WTC11 (cell line): ENCODE measurements at regions not wholly inside any gene's neighbourhood (a gene's known extent, or its start where the extent isn't known, plus 50 kb on each side); places are given as distances from the start of the nearest gene placed in this dataset.

ENCODE experiments used
- ATAC-seq: fragments of 200-7000 bp; cut with Tn5 transposase; 2 replicates; pipeline ENCODE4 v1.10.0; 2021; ENCODE audit warnings: mild to moderate bottlenecking, moderate library complexity
- CTCF ChIA-PET: fragments of 300-600 bp; sonication (Branson Sonifier 250); formaldehyde crosslinking; loops from one replicate; lab custom pipeline; 2021; ENCODE audit warnings: antibody characterized with exemption; lab: Charles Lee
- POLR2A ChIA-PET: fragments of 350-600 bp; sonication (Branson Sonifier 250); formaldehyde crosslinking; loops from one replicate; lab custom pipeline; 2021; ENCODE audit warnings: antibody characterized with exemption; lab: Charles Lee
- DNase-seq: peaks from one replicate; pipeline ENCODE4 v3.0.0; 2021; ENCODE audit warnings: low spot score
- H3K27ac Mint-ChIP-seq: 2 replicates; pipeline ENCODE4 v1.8.0; 2021; ENCODE audit warnings: mixed read lengths
- H3K27me3 Mint-ChIP-seq: 2 replicates; pipeline ENCODE4 v1.8.0; 2021; ENCODE audit warnings: low read depth, mild to moderate bottlenecking, moderate library complexity, mixed read lengths
- H3K36me3 Mint-ChIP-seq: 2 replicates; pipeline ENCODE4 v1.8.0; 2021; ENCODE audit warnings: mixed read lengths
- H3K4me1 Mint-ChIP-seq: 2 replicates; pipeline ENCODE4 v1.8.0; 2022; ENCODE audit warnings: mixed read lengths
- H3K4me3 Mint-ChIP-seq: 2 replicates; pipeline ENCODE4 v1.8.0; 2021; ENCODE audit warnings: mild to moderate bottlenecking, moderate library complexity, mixed read lengths
- H3K9me3 Mint-ChIP-seq: 2 replicates; pipeline ENCODE4 v1.8.0; 2021; ENCODE audit warnings: mixed read lengths
- CBFB ChIP-seq: sonication (generic); formaldehyde crosslinking; IDR thresholded peaks from 2 replicates; pipeline ENCODE4 v1.8.1; 2022; ENCODE audit warnings: mild to moderate bottlenecking, low read depth, missing genetic modification reagents
- CDX4 ChIP-seq: fragments of 250-450 bp; sonication (Bioruptor Pico); IDR thresholded peaks from 2 replicates; pipeline ENCODE4 v1.9.0; 2021; ENCODE audit warnings: moderate library complexity, mild to moderate bottlenecking, inconsistent platforms, borderline replicate concordance
- E2F5 ChIP-seq: sonication (generic); formaldehyde crosslinking; IDR thresholded peaks from 2 replicates; pipeline ENCODE4 v1.8.1; 2022; ENCODE audit warnings: mild to moderate bottlenecking, moderate library complexity, missing genetic modification reagents
- FOXJ3 ChIP-seq: sonication (generic); formaldehyde crosslinking; IDR thresholded peaks from 2 replicates; pipeline ENCODE4 v1.9.0; 2021; ENCODE audit warnings: missing genetic modification reagents, mild to moderate bottlenecking, borderline replicate concordance
- FOXP1 ChIP-seq: sonication (generic); formaldehyde crosslinking; IDR thresholded peaks from 2 replicates; pipeline ENCODE4 v1.8.0; 2022; ENCODE audit warnings: missing genetic modification reagents, mild to moderate bottlenecking, moderate library complexity, borderline replicate concordance
- GTF2I ChIP-seq: fragments of 250-450 bp; sonication (Bioruptor Pico); conservative IDR thresholded peaks from 2 replicates; pipeline ENCODE4 v1.4.0; 2021; ENCODE audit warnings: mild to moderate bottlenecking
- JAZF1 ChIP-seq: fragments of 250-450 bp; sonication (Bioruptor Pico); IDR thresholded peaks from 2 replicates; pipeline ENCODE4 v1.9.0; 2021; ENCODE audit warnings: moderate library complexity, mild to moderate bottlenecking, inconsistent platforms
- KAT7 ChIP-seq: sonication (generic); formaldehyde crosslinking; IDR thresholded peaks from 2 replicates; pipeline ENCODE4 v1.8.1; 2023; ENCODE audit warnings: missing genetic modification reagents, mild to moderate bottlenecking, borderline replicate concordance
- NFYB ChIP-seq: sonication (generic); formaldehyde crosslinking; conservative IDR thresholded peaks from 2 replicates; pipeline ENCODE4 v1.8.0; 2022; ENCODE audit warnings: low read depth, missing genetic modification reagents
- NR3C1 ChIP-seq: sonication (generic); formaldehyde crosslinking; conservative IDR thresholded peaks from 2 replicates; pipeline ENCODE4 v1.8.1; 2023; ENCODE audit warnings: low read depth, mild to moderate bottlenecking, missing genetic modification reagents
- RELA ChIP-seq: sonication (generic); formaldehyde crosslinking; IDR thresholded peaks from 2 replicates; pipeline ENCODE4 v1.8.1; 2022; ENCODE audit warnings: missing genetic modification reagents, mild to moderate bottlenecking, borderline replicate concordance
- RORB ChIP-seq: fragments of 250-450 bp; sonication (Bioruptor Pico); IDR thresholded peaks from 2 replicates; pipeline ENCODE4 v1.9.0; 2021; ENCODE audit warnings: mild to moderate bottlenecking
- SOX15 ChIP-seq: fragments of 250-450 bp; sonication (Bioruptor Pico); IDR thresholded peaks from 2 replicates; pipeline ENCODE4 v1.9.0; 2021; ENCODE audit warnings: mild to moderate bottlenecking
- USF2 ChIP-seq: sonication (generic); formaldehyde crosslinking; IDR thresholded peaks from 2 replicates; pipeline ENCODE4 v1.8.1; 2023; ENCODE audit warnings: mild to moderate bottlenecking, missing genetic modification reagents, moderate library complexity
- ZNF416 ChIP-seq: fragments of 250-450 bp; sonication (Bioruptor Pico); IDR thresholded peaks from 2 replicates; pipeline ENCODE4 v1.9.0; 2021; ENCODE audit warnings: mild to moderate bottlenecking, inconsistent platforms
- ZNF423 ChIP-seq: fragments of 250-450 bp; sonication (Bioruptor Pico); IDR thresholded peaks from 2 replicates; pipeline ENCODE4 v2.1.2; 2022; ENCODE audit warnings: mild to moderate bottlenecking, moderate library complexity
- TF ChIP-seq, protein P1 (sequence below): sonication (generic); formaldehyde crosslinking; conservative IDR thresholded peaks from 2 replicates; pipeline ENCODE4 v1.8.1; 2023; ENCODE audit warnings: mild to moderate bottlenecking, low read depth, missing genetic modification reagents, moderate library complexity
- TF ChIP-seq, protein P2 (sequence below): sonication (generic); formaldehyde crosslinking; IDR thresholded peaks from 2 replicates; pipeline ENCODE4 v1.8.0; 2022; ENCODE audit warnings: mild to moderate bottlenecking, missing genetic modification reagents
- TF ChIP-seq, protein P3 (sequence below): sonication (generic); formaldehyde crosslinking; IDR thresholded peaks from 2 replicates; pipeline ENCODE4 v1.8.1; 2022; ENCODE audit warnings: low read depth, mild to moderate bottlenecking, moderate library complexity, missing genetic modification reagents, borderline replicate concordance
- TF ChIP-seq, protein P4 (sequence below): sonication (generic); formaldehyde crosslinking; IDR thresholded peaks from 2 replicates; pipeline ENCODE4 v1.8.1; 2022; ENCODE audit warnings: missing genetic modification reagents, borderline replicate concordance

DNA sequence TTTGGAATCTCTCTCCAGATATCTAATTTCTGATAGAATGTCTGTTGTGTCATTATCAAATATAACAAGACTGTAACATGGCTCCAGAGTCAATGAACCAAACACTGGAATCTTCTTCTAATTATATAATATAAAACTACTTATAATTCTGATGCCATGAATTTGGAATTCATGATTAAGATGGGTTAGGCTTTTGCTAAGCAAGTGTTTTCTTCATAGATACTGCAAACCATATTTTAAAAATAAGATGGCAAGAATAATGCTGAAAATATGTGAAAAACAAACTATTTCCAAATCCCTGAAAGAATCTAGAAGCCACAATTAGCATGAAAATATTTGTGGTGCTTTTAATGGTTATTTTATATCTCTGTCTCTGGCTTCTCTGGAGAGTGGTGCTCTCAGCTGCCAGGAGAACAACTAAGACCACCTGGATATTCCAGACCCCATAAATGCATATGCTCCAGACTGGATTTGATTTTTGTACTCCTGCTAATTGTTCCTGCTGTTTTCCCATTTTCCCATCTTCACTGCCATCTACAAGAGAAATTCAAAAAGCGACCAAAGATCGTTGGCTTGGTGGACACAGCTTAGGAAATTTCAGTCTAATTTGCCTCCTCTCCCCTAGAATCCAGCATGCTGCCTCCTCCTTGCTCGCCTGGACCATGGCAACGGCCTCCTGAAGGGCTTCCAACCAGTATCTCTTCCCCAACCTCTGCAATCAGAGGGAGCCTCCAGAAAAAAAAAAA is 418.9 kb downstream of the SETD4 start:
- no peak overlapping the region for H3K27ac Mint-ChIP-seq
- no peak overlapping the region for H3K4me3 Mint-ChIP-seq
- TF ChIP-seq KAT7 (CRISPR knock-in tag) = no peak
- TF ChIP-seq E2F5 = no peak
- TF ChIP-seq SOX15 = no peak
- TF ChIP-seq NR3C1 (CRISPR knock-in tag) = no peak
- TF ChIP-seq ZNF416 (CRISPR knock-in tag) = no peak
- ChIA-PET CTCF (interaction anchor here (0.6 kb wide), 1 partner anchor 480 kb away, joined by 4 read pairs; no protein-coding TSS in a partner anchor), POLR2A (no interaction called here)
- H3K4me1 Mint-ChIP-seq = peaks cover 5% of the 10 kb centered on the region
- H3K9me3 Mint-ChIP-seq = no peaks in the 10 kb centered on the region
- no peaks in the 10 kb centered on the region for H3K36me3 Mint-ChIP-seq
- DNase-seq (no peak), ATAC-seq (no peak)
- H3K27me3 Mint-ChIP-seq = no peaks in the 10 kb centered on the region

DNA sequence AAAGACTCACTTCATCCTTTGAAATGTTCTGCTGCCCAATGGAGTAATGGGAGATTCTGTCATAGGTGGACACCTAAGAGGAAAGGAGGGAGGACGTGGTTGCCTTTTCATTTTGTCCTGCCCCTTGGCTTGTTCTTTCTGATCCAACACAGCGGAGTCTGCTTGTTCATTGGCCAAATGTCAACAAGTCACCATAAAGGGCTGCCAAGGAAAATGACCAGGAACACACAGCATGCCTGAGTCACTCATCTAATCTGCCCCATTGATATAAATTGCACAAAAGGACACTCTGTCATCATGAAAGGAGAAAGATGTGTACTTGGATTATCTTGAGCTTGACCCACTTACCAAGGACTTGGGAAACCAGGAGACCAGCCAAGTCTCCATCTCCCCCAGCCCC is 422.9 kb downstream of the SETD4 start:
- H3K27me3 Mint-ChIP-seq = no peaks in the 10 kb centered on the region
- DNase-seq (no peak), ATAC-seq (no peak)
- ChIA-PET CTCF (interaction anchor here (1.0 to 1.2 kb wide), 2 partner anchors 11 to 944 kb away, joined by 3 to 4 read pairs; no protein-coding TSS in a partner anchor), POLR2A (no interaction called here)
- no peak overlapping the region for H3K27ac Mint-ChIP-seq
- peaks cover 5% of the 10 kb centered on the region for H3K4me1 Mint-ChIP-seq
- no peak overlapping the region for H3K4me3 Mint-ChIP-seq
- no peaks in the 10 kb centered on the region for H3K36me3 Mint-ChIP-seq
- TF ChIP-seq GTF2I = no peak
- no peaks in the 10 kb centered on the region for H3K9me3 Mint-ChIP-seq

- DNase-seq = no peak
- CTCF ChIA-PET = no interaction called here
- no peak overlapping the region for H3K4me3 Mint-ChIP-seq
- TF ChIP-seq RORB (no peak), ZNF416 (CRISPR knock-in tag) (no peak), CBFB (CRISPR knock-in tag) (no peak), CDX4 (CRISPR knock-in tag) (no peak), RELA (CRISPR knock-in tag) (no peak), FOXP1 (CRISPR knock-in tag) (no peak), USF2 (CRISPR knock-in tag) (no peak), JAZF1 (CRISPR knock-in tag) (no peak), NFYB (CRISPR knock-in tag) (no peak), ZNF423 (CRISPR knock-in tag) (no peak), FOXJ3 (no peak), NR3C1 (CRISPR knock-in tag) (no peak)
- TF ChIP-seq, protein P1, sequence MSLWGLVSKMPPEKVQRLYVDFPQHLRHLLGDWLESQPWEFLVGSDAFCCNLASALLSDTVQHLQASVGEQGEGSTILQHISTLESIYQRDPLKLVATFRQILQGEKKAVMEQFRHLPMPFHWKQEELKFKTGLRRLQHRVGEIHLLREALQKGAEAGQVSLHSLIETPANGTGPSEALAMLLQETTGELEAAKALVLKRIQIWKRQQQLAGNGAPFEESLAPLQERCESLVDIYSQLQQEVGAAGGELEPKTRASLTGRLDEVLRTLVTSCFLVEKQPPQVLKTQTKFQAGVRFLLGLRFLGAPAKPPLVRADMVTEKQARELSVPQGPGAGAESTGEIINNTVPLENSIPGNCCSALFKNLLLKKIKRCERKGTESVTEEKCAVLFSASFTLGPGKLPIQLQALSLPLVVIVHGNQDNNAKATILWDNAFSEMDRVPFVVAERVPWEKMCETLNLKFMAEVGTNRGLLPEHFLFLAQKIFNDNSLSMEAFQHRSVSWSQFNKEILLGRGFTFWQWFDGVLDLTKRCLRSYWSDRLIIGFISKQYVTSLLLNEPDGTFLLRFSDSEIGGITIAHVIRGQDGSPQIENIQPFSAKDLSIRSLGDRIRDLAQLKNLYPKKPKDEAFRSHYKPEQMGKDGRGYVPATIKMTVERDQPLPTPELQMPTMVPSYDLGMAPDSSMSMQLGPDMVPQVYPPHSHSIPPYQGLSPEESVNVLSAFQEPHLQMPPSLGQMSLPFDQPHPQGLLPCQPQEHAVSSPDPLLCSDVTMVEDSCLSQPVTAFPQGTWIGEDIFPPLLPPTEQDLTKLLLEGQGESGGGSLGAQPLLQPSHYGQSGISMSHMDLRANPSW = no peak
- TF ChIP-seq, protein P2, sequence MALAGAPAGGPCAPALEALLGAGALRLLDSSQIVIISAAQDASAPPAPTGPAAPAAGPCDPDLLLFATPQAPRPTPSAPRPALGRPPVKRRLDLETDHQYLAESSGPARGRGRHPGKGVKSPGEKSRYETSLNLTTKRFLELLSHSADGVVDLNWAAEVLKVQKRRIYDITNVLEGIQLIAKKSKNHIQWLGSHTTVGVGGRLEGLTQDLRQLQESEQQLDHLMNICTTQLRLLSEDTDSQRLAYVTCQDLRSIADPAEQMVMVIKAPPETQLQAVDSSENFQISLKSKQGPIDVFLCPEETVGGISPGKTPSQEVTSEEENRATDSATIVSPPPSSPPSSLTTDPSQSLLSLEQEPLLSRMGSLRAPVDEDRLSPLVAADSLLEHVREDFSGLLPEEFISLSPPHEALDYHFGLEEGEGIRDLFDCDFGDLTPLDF (CRISPR knock-in tag) = no peak
- TF ChIP-seq, protein P3, sequence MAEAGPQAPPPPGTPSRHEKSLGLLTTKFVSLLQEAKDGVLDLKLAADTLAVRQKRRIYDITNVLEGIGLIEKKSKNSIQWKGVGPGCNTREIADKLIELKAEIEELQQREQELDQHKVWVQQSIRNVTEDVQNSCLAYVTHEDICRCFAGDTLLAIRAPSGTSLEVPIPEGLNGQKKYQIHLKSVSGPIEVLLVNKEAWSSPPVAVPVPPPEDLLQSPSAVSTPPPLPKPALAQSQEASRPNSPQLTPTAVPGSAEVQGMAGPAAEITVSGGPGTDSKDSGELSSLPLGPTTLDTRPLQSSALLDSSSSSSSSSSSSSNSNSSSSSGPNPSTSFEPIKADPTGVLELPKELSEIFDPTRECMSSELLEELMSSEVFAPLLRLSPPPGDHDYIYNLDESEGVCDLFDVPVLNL (CRISPR knock-in tag) = no peak
- TF ChIP-seq, protein P4, sequence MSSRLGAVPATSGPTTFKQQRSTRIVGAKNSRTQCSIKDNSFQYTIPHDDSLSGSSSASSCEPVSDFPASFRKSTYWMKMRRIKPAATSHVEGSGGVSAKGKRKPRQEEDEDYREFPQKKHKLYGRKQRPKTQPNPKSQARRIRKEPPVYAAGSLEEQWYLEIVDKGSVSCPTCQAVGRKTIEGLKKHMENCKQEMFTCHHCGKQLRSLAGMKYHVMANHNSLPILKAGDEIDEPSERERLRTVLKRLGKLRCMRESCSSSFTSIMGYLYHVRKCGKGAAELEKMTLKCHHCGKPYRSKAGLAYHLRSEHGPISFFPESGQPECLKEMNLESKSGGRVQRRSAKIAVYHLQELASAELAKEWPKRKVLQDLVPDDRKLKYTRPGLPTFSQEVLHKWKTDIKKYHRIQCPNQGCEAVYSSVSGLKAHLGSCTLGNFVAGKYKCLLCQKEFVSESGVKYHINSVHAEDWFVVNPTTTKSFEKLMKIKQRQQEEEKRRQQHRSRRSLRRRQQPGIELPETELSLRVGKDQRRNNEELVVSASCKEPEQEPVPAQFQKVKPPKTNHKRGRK (CRISPR knock-in tag) = no peak
- ATAC-seq = no peak
- no peaks in the 10 kb centered on the region for H3K27me3 Mint-ChIP-seq
- no peaks in the 10 kb centered on the region for H3K36me3 Mint-ChIP-seq
- no peaks in the 10 kb centered on the region for H3K9me3 Mint-ChIP-seq
- H3K4me1 Mint-ChIP-seq = peaks cover 5% of the 10 kb centered on the region
- POLR2A ChIA-PET = no interaction called here
- no peak overlapping the region for H3K27ac Mint-ChIP-seq
These were observed 424.3 kb downstream of the SETD4 start for GRCh38 chr21:35635994-35636393.
